ENCODE measurements at regions not wholly inside any gene's neighbourhood (a gene's known extent, or its start where the extent isn't known, plus 50 kb on each side); places are given as distances from the start of the nearest gene placed in this dataset.

DNA sequence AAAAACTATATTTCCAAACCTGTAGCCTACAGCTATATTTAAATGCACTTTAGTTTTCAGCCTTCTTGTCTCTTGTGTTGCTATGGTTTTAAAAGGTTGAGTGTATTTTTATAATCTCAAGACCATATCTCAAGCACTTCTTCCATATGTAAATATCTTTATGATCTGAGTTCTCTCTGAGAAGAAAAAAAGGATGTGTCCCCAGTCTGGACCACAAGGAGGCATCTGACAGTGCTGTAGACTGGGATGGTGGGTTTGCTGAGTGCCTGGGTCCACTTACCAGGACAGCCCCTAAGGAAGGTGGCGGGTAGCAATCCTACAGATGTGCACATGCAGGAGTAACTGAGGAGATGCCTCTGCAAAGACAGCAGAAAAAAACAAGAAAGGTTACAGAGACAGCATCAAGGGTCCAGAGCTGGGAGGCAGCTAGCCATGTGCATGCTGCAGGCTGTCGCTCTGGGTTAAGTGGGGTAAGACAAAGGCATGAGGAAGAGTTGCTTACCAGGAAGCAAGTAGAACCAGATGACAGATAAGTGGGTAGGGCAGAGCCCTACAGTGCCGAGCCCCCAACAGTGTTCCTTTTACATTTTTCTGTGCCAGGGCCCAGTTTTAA is 70.6 kb upstream of the SNRK start:
- no peaks in the 10 kb centered on the region for H3K79me2 ChIP-seq (ENCODE audit: control insufficient read depth, insufficient read depth, low read length)
- no peaks in the 10 kb centered on the region for H3K27me3 ChIP-seq (ENCODE audit: control insufficient read depth in 2 of 2, insufficient read depth in 2 of 2, low read length in 2 of 2)
- peak in 1 of 2 donors; percentile 4 for TF ChIP-seq CTCF (IDR thresholded peaks at IDR 0.05; ENCODE audit: extremely low read depth in 1 of 2, insufficient read depth in 1 of 2, low read depth in 1 of 2, low read length in 2 of 2)
- TF ChIP-seq, protein P1, sequence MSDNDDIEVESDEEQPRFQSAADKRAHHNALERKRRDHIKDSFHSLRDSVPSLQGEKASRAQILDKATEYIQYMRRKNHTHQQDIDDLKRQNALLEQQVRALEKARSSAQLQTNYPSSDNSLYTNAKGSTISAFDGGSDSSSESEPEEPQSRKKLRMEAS (IDR thresholded peaks at IDR 0.05; ENCODE audit: insufficient read depth, insufficient read length), result no peak
- no peak overlapping the region for H3K9ac ChIP-seq (replicated peaks; ENCODE audit: extremely low read depth, insufficient read depth, low read length)
- H2AFZ ChIP-seq (ENCODE audit: low read depth, low read length), result no peak overlapping the region
- intact Hi-C loops (cut with micrococcal nuclease) (no loop called here), dilution Hi-C loops (cut with MboI; ENCODE audit: extremely low pct_ligation_motif_present, low sequenced_read_pairs) (no loop called here)
- no peaks in the 10 kb centered on the region for H3K9me1 ChIP-seq (replicated peaks; ENCODE audit: control insufficient read depth, extremely low read depth, insufficient read depth, low read length)
- BruUV-seq (replicated peaks), result no TSS peak
- no peaks in the 10 kb centered on the region for H3K36me3 ChIP-seq (ENCODE audit: control insufficient read depth in 2 of 2, extremely low read depth in 1 of 2, insufficient read depth in 2 of 2, low read length in 2 of 2)
- peaks cover 4% of the 10 kb centered on the region for H3K4me1 ChIP-seq (ENCODE audit: control insufficient read depth, extremely low read depth, insufficient read depth, low read length)
- ChIA-PET CTCF (interaction anchor here (1.1 to 4.7 kb wide), 3 partner anchors 8 to 61 kb away, joined by 3 to 26 read pairs (median 3); no protein-coding TSS in a partner anchor), POLR2A (no interaction called here)
- H4K20me1 ChIP-seq (replicated peaks; ENCODE audit: control insufficient read depth, extremely low read depth, insufficient read depth, low read length), result no peaks in the 10 kb centered on the region
- H3K4me2 ChIP-seq (ENCODE audit: insufficient read depth, low read length), result no peak overlapping the region
- H3K9me3 ChIP-seq (replicated peaks; ENCODE audit: control insufficient read depth, insufficient read depth, low read length), result no peaks in the 10 kb centered on the region
- no peak overlapping the region for H3K4me3 ChIP-seq (replicated peaks in 1 of 3; ENCODE audit: insufficient read depth in 1 of 3, low read depth in 1 of 3, low read length in 3 of 3)
- H3K27ac ChIP-seq (ENCODE audit: insufficient read depth, low read depth, low read length), result no peak overlapping the region
- no peak for DNase-seq (ENCODE audit: low read depth, low spot score)
- no peak for FAIRE-seq

- POLR2A ChIA-PET, result no interaction called here
- Histone ChIP-seq H2AFZ (ENCODE audit: low read depth, low read length) (no peak overlapping the region), H4K20me1 (replicated peaks; ENCODE audit: control insufficient read depth, extremely low read depth, insufficient read depth, low read length) (no peaks in the 10 kb centered on the region), H3K27ac (ENCODE audit: insufficient read depth, low read depth, low read length) (no peak overlapping the region), H3K79me2 (ENCODE audit: control insufficient read depth, insufficient read depth, low read length) (no peaks in the 10 kb centered on the region), H3K27me3 (ENCODE audit: control insufficient read depth in 2 of 2, insufficient read depth in 2 of 2, low read length in 2 of 2) (no peaks in the 10 kb centered on the region), H3K9me1 (replicated peaks; ENCODE audit: control insufficient read depth, extremely low read depth, insufficient read depth, low read length) (no peaks in the 10 kb centered on the region), H3K4me3 (replicated peaks in 1 of 3; ENCODE audit: insufficient read depth in 1 of 3, low read depth in 1 of 3, low read length in 3 of 3) (no peak overlapping the region), H3K4me1 (ENCODE audit: control insufficient read depth, extremely low read depth, insufficient read depth, low read length) (peaks cover 4% of the 10 kb centered on the region), H3K9me3 (replicated peaks; ENCODE audit: control insufficient read depth, insufficient read depth, low read length) (no peaks in the 10 kb centered on the region), H3K4me2 (ENCODE audit: insufficient read depth, low read length) (no peak overlapping the region), H3K36me3 (ENCODE audit: control insufficient read depth in 2 of 2, extremely low read depth in 1 of 2, insufficient read depth in 2 of 2, low read length in 2 of 2) (no peaks in the 10 kb centered on the region), H3K9ac (replicated peaks; ENCODE audit: extremely low read depth, insufficient read depth, low read length) (no peak overlapping the region)
- TF ChIP-seq, protein P1 (IDR thresholded peaks at IDR 0.05; ENCODE audit: insufficient read depth, insufficient read length), result no peak
- no peak for TF ChIP-seq EZH2 (IDR thresholded peaks at IDR 0.05; ENCODE audit: borderline replicate concordance, low read depth, low read length, severe bottlenecking)
- TF ChIP-seq GATA2 (IDR thresholded peaks at IDR 0.05; ENCODE audit: insufficient read depth, insufficient read length, low read depth, low read length), result no peak
- intact Hi-C loops (cut with micrococcal nuclease), result no loop called here
- DNase-seq (ENCODE audit: low read depth, low spot score) (no peak), FAIRE-seq (no peak)
- CTCF ChIA-PET, result interaction anchor here (1.2 to 4.7 kb wide), 2 partner anchors 8 to 16 kb away, joined by 3 to 26 read pairs; no protein-coding TSS in a partner anchor
- no TSS peak for BruUV-seq (replicated peaks)
- dilution Hi-C loops (cut with MboI; ENCODE audit: extremely low pct_ligation_motif_present, low sequenced_read_pairs), result no loop called here
Measured at GRCh38 chr3:43215138-43215537, 71.2 kb upstream of the SNRK start.
